ENCODE measurements at regions not wholly inside any gene's neighbourhood (a gene's known extent, or its start where the extent isn't known, plus 50 kb on each side); places are given as distances from the start of the nearest gene placed in this dataset.

- no peak overlapping the region for H3K27ac ChIP-seq (ENCODE audit: low read length)
- no peak overlapping the region for H3K4me3 ChIP-seq (ENCODE audit: low read length in 2 of 2)
- H3K27me3 ChIP-seq (ENCODE audit: control insufficient read depth in 1 of 2, insufficient read depth in 2 of 2, low read length in 2 of 2): no peaks in the 10 kb centered on the region
- no peaks in the 10 kb centered on the region for H3K9me3 ChIP-seq (ENCODE audit: control insufficient read depth in 2 of 2, low read length in 2 of 2)
- H3K4me1 ChIP-seq (ENCODE audit: control insufficient read depth, insufficient read depth, low read length): no peaks in the 10 kb centered on the region
- H3K36me3 ChIP-seq (ENCODE audit: control insufficient read depth in 2 of 2, insufficient read depth in 2 of 2, low read length in 2 of 2): no peaks in the 10 kb centered on the region
- no peak overlapping the region for H3K9ac ChIP-seq (ENCODE audit: low read length in 2 of 2)
Observed at GRCh38 chr2:151197184-151198108, 64.2 kb downstream of the RBM43 start.

DNA sequence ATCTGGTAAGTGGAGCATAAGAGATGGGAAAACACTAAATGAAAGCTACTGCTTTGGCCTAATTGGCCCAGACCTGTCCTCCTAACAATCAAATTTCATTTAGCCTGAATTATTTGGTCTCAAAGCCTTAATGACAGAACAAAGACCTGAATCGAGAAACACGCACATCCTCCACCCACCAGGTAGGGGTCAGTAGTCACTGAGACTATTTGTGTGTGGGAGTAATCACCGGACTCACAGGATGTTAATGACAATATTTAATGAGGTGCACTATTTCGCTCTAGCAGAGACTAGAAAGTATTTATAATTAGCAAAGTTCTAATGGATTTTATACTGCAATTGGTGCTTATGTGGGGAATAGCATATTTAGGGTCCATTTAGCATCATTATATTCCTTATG lies 68.1 kb downstream of the RBM43 start:
- H3K4me1 ChIP-seq (ENCODE audit: control insufficient read depth, insufficient read depth, low read length): no peaks in the 10 kb centered on the region
- no peaks in the 10 kb centered on the region for H3K27me3 ChIP-seq (ENCODE audit: control insufficient read depth in 1 of 2, insufficient read depth in 2 of 2, low read length in 2 of 2)
- no peaks in the 10 kb centered on the region for H3K36me3 ChIP-seq (ENCODE audit: control insufficient read depth in 2 of 2, insufficient read depth in 2 of 2, low read length in 2 of 2)
- H3K4me3 ChIP-seq (ENCODE audit: low read length in 2 of 2): no peak overlapping the region
- H3K9ac ChIP-seq (ENCODE audit: low read length in 2 of 2): no peak overlapping the region
- no peak overlapping the region for H3K27ac ChIP-seq (ENCODE audit: low read length)
- H3K9me3 ChIP-seq (ENCODE audit: control insufficient read depth in 2 of 2, low read length in 2 of 2): no peaks in the 10 kb centered on the region

GRCh38 chr2:151192681-151193080 lies 69.0 kb downstream of the RBM43 start:
- Histone ChIP-seq H3K27me3 (ENCODE audit: control insufficient read depth in 1 of 2, insufficient read depth in 2 of 2, low read length in 2 of 2) (no peaks in the 10 kb centered on the region), H3K36me3 (ENCODE audit: control insufficient read depth in 2 of 2, insufficient read depth in 2 of 2, low read length in 2 of 2) (no peaks in the 10 kb centered on the region), H3K27ac (ENCODE audit: low read length) (no peak overlapping the region), H3K4me3 (ENCODE audit: low read length in 2 of 2) (no peak overlapping the region), H3K9me3 (ENCODE audit: control insufficient read depth in 2 of 2, low read length in 2 of 2) (no peaks in the 10 kb centered on the region), H3K9ac (ENCODE audit: low read length in 2 of 2) (no peak overlapping the region), H3K4me1 (ENCODE audit: control insufficient read depth, insufficient read depth, low read length) (no peaks in the 10 kb centered on the region)

- H3K36me3 ChIP-seq (ENCODE audit: control insufficient read depth in 2 of 2, insufficient read depth in 2 of 2, low read length in 2 of 2): no peaks in the 10 kb centered on the region
- H3K9me3 ChIP-seq (ENCODE audit: control insufficient read depth in 2 of 2, low read length in 2 of 2): no peaks in the 10 kb centered on the region
- no peak overlapping the region for H3K4me3 ChIP-seq (ENCODE audit: low read length in 2 of 2)
- H3K27me3 ChIP-seq (ENCODE audit: control insufficient read depth in 1 of 2, insufficient read depth in 2 of 2, low read length in 2 of 2): no peaks in the 10 kb centered on the region
- H3K27ac ChIP-seq (ENCODE audit: low read length): no peak overlapping the region
- no peak overlapping the region for H3K9ac ChIP-seq (ENCODE audit: low read length in 2 of 2)
- no peaks in the 10 kb centered on the region for H3K4me1 ChIP-seq (ENCODE audit: control insufficient read depth, insufficient read depth, low read length)
Observed at GRCh38 chr2:151191001-151191400, 70.7 kb downstream of the RBM43 start.

- Histone ChIP-seq H3K27me3 (ENCODE audit: control insufficient read depth in 1 of 2, insufficient read depth in 2 of 2, low read length in 2 of 2) (no peaks in the 10 kb centered on the region), H3K9me3 (ENCODE audit: control insufficient read depth in 2 of 2, low read length in 2 of 2) (no peaks in the 10 kb centered on the region), H3K4me3 (ENCODE audit: low read length in 2 of 2) (no peak overlapping the region), H3K27ac (ENCODE audit: low read length) (no peak overlapping the region), H3K9ac (ENCODE audit: low read length in 2 of 2) (no peak overlapping the region), H3K4me1 (ENCODE audit: control insufficient read depth, insufficient read depth, low read length) (no peaks in the 10 kb centered on the region), H3K36me3 (ENCODE audit: control insufficient read depth in 2 of 2, insufficient read depth in 2 of 2, low read length in 2 of 2) (no peaks in the 10 kb centered on the region)
Observed at GRCh38 chr2:151189125-151189524, 72.5 kb downstream of the RBM43 start.

DNA sequence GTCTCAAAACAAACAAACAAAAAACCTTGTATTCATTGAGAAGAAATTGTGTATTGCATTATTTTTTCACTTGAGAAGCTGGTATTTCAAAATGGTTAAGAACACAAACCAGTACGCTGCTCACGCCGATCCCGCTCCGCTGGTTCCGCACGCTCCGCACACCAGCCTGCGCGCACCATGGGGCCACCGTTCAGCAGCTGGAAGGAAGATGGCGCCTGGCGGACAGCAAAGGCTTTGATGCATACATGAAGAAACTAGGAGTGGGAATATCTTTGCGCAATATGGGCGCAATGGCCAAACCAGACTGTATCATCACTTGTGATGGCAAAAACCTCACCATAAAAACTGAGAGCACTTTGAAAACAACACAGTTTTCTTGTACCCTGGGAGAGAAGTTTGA lies 75.7 kb downstream of the RBM43 start:
- H3K9ac ChIP-seq (ENCODE audit: low read length in 2 of 2): no peak overlapping the region
- H3K4me1 ChIP-seq (ENCODE audit: control insufficient read depth, insufficient read depth, low read length): no peaks in the 10 kb centered on the region
- no peaks in the 10 kb centered on the region for H3K9me3 ChIP-seq (ENCODE audit: control insufficient read depth in 2 of 2, low read length in 2 of 2)
- no peak overlapping the region for H3K27ac ChIP-seq (ENCODE audit: low read length)
- H3K4me3 ChIP-seq (ENCODE audit: low read length in 2 of 2): no peak overlapping the region
- H3K27me3 ChIP-seq (ENCODE audit: control insufficient read depth in 1 of 2, insufficient read depth in 2 of 2, low read length in 2 of 2): no peaks in the 10 kb centered on the region
- H3K36me3 ChIP-seq (ENCODE audit: control insufficient read depth in 2 of 2, insufficient read depth in 2 of 2, low read length in 2 of 2): no peaks in the 10 kb centered on the region

DNA sequence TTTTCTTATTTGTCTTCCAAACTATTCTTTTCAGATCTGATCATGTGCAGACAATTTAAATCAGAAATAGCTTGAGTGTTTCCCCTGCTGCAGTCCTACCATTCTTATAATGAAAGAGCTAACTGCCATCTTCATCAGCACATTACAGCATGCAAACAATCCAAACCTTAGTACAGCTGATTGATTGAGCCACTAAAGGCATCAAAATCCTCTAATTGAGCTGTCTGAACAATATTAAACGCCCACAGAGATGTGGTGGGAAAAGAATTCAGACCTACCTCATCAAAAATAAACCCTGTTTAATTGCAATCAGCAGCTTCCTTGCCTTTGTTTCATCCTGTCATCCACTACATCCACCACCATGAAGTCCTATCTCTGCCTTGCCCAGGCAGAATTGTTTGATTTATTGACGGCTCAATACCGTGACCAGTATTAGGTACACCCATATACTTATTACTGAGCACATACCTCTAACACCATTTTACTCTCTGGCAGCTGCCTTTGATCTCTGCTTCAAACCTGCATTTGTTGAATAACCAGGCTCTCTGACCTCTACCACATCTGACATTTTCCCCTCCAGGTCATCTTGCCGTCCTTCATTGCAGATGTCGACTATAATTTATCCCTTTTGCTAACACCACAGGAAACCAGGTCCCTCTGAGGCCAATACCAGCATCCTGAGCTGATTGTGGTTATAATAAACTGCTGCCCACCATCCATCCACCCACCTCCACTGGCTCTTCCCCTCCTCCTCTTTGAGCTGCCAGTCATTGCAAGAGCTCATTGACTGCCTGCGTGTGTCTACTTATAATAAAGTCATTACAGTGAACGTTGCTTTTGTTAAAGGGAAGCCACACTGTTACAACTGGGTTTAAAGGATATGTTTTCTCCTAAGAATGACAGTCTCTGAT lies 78.5 kb downstream of the RBM43 start:
- H3K9ac ChIP-seq (ENCODE audit: low read length in 2 of 2): no peak overlapping the region

DNA sequence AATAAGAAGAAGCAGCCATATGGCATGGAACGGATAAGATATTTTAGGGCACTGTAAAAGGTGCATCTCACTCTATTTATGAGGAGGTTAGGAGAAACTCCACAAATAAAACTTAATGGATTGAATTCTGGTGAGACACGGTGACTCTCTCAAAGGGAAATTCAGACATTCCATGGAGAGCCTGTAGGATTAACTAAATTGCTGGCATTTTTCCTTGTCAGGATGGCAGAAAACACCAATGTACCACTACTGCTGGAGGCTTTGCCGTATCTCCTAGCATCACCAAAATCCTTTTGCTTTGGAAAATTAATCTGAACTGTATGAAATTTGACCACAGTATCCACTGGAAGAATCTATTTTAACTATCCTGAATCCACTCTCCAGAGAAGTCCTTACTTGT lies 79.3 kb downstream of the RBM43 start:
- Histone ChIP-seq H3K4me3 (ENCODE audit: low read length in 2 of 2) (no peak overlapping the region), H3K36me3 (ENCODE audit: control insufficient read depth in 2 of 2, insufficient read depth in 2 of 2, low read length in 2 of 2) (no peaks in the 10 kb centered on the region), H3K27me3 (ENCODE audit: control insufficient read depth in 1 of 2, insufficient read depth in 2 of 2, low read length in 2 of 2) (no peaks in the 10 kb centered on the region), H3K4me1 (ENCODE audit: control insufficient read depth, insufficient read depth, low read length) (no peaks in the 10 kb centered on the region), H3K27ac (ENCODE audit: low read length) (no peak overlapping the region), H3K9me3 (ENCODE audit: control insufficient read depth in 2 of 2, low read length in 2 of 2) (no peaks in the 10 kb centered on the region), H3K9ac (ENCODE audit: low read length in 2 of 2) (no peak overlapping the region)

More for the DNA sequence above, 78.5 kb downstream of the RBM43 start:
- Histone ChIP-seq H3K36me3 (ENCODE audit: control insufficient read depth in 2 of 2, insufficient read depth in 2 of 2, low read length in 2 of 2) (no peaks in the 10 kb centered on the region), H3K4me1 (ENCODE audit: control insufficient read depth, insufficient read depth, low read length) (no peaks in the 10 kb centered on the region), H3K27me3 (ENCODE audit: control insufficient read depth in 1 of 2, insufficient read depth in 2 of 2, low read length in 2 of 2) (no peaks in the 10 kb centered on the region), H3K4me3 (ENCODE audit: low read length in 2 of 2) (no peak overlapping the region), H3K9me3 (ENCODE audit: control insufficient read depth in 2 of 2, low read length in 2 of 2) (no peaks in the 10 kb centered on the region), H3K27ac (ENCODE audit: low read length) (no peak overlapping the region)

DNA sequence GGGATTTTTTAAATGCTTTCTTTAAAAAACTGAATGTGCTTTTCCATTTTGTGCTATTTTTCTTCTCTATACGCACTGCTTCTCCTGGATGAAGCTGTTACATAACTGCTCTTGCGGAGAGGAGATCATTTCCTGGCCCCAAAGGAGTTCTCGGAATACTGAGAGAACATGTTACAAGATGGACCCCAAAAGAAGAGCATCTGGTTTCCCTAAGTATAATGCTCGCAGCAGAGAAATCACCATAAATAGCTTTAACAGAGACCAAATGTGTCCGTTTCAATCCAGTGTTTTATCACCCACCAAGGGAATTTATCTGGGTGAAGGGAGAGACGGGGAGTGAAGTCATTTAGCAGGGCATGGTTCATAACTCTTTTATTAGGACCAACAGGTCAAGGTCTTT lies 80.1 kb downstream of the RBM43 start:
- no peaks in the 10 kb centered on the region for H3K27me3 ChIP-seq (ENCODE audit: control insufficient read depth in 1 of 2, insufficient read depth in 2 of 2, low read length in 2 of 2)
- no peak overlapping the region for H3K27ac ChIP-seq (ENCODE audit: low read length)
- H3K4me3 ChIP-seq (ENCODE audit: low read length in 2 of 2): no peak overlapping the region
- no peaks in the 10 kb centered on the region for H3K36me3 ChIP-seq (ENCODE audit: control insufficient read depth in 2 of 2, insufficient read depth in 2 of 2, low read length in 2 of 2)
- no peaks in the 10 kb centered on the region for H3K9me3 ChIP-seq (ENCODE audit: control insufficient read depth in 2 of 2, low read length in 2 of 2)
- H3K9ac ChIP-seq (ENCODE audit: low read length in 2 of 2): no peak overlapping the region
- no peaks in the 10 kb centered on the region for H3K4me1 ChIP-seq (ENCODE audit: control insufficient read depth, insufficient read depth, low read length)

DNA sequence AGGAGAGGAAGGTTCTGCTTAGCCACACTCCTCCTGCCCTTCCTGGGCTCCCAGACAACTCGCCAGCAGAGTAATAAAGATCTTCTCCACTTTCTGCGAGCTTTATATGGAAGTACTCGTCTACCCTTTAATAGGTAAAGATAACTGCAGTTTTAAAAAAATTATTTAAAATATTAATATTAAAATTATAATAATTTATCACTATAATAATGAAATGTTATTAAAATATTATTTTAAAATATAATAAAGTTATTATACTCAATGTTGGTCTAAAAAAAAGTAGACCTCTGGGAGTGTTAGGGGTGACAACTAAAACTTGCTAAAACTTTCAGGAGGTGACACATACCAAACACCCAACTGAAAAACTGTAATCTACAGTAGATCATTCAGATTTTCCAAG lies 81.5 kb downstream of the RBM43 start:
- H3K36me3 ChIP-seq (ENCODE audit: control insufficient read depth in 2 of 2, insufficient read depth in 2 of 2, low read length in 2 of 2): no peaks in the 10 kb centered on the region
- H3K27me3 ChIP-seq (ENCODE audit: control insufficient read depth in 1 of 2, insufficient read depth in 2 of 2, low read length in 2 of 2): no peaks in the 10 kb centered on the region
- H3K9me3 ChIP-seq (ENCODE audit: control insufficient read depth in 2 of 2, low read length in 2 of 2): no peaks in the 10 kb centered on the region
- no peak overlapping the region for H3K4me3 ChIP-seq (ENCODE audit: low read length in 2 of 2)
- no peak overlapping the region for H3K27ac ChIP-seq (ENCODE audit: low read length)
- no peaks in the 10 kb centered on the region for H3K4me1 ChIP-seq (ENCODE audit: control insufficient read depth, insufficient read depth, low read length)
- H3K9ac ChIP-seq (ENCODE audit: low read length in 2 of 2): no peak overlapping the region

Data from stomach smooth muscle (tissue), 2 donors.